ENCODE measurements at regions not wholly inside any gene's neighbourhood (a gene's known extent, or its start where the extent isn't known, plus 50 kb on each side); places are given as distances from the start of the nearest gene placed in this dataset.

- Histone ChIP-seq H3K36me3 (ENCODE audit: low read depth) (no peaks in the 10 kb centered on the region), H3K4me3 (ENCODE audit: severe bottlenecking) (no peak overlapping the region), H3K4me1 (ENCODE audit: insufficient read depth, poor library complexity, severe bottlenecking) (no peaks in the 10 kb centered on the region), H3K27me3 (ENCODE audit: insufficient read depth, poor library complexity, severe bottlenecking) (no peaks in the 10 kb centered on the region), H3K27ac (ENCODE audit: poor library complexity, severe bottlenecking) (no peak overlapping the region), H3K9me3 (ENCODE audit: severe bottlenecking) (no peaks in the 10 kb centered on the region)
- ATAC-seq (ENCODE audit: low read depth) (no peak), DNase-seq (ENCODE audit: low spot score) (no peak)
- TF ChIP-seq CTCF (IDR thresholded peaks at IDR 0.05; ENCODE audit: poor library complexity, severe bottlenecking) = no peak
Observed at GRCh38 chr1:157195521-157196244, 57.5 kb upstream of the ETV3 start.

- DNase-seq (ENCODE audit: low spot score) (no peak), ATAC-seq (ENCODE audit: low read depth) (no peak)
- H3K4me1 ChIP-seq (ENCODE audit: insufficient read depth, poor library complexity, severe bottlenecking) = no peaks in the 10 kb centered on the region
- no peak overlapping the region for H3K4me3 ChIP-seq (ENCODE audit: severe bottlenecking)
- no peak for TF ChIP-seq CTCF (IDR thresholded peaks at IDR 0.05; ENCODE audit: poor library complexity, severe bottlenecking)
- no peaks in the 10 kb centered on the region for H3K9me3 ChIP-seq (ENCODE audit: severe bottlenecking)
- H3K36me3 ChIP-seq (ENCODE audit: low read depth) = no peaks in the 10 kb centered on the region
- H3K27me3 ChIP-seq (ENCODE audit: insufficient read depth, poor library complexity, severe bottlenecking) = no peaks in the 10 kb centered on the region
- H3K27ac ChIP-seq (ENCODE audit: poor library complexity, severe bottlenecking) = no peak overlapping the region
Observed at GRCh38 chr1:157194731-157195520, 56.7 kb upstream of the ETV3 start.

- Histone ChIP-seq H3K4me1 (ENCODE audit: insufficient read depth, poor library complexity, severe bottlenecking) (no peaks in the 10 kb centered on the region), H3K27ac (ENCODE audit: poor library complexity, severe bottlenecking) (no peak overlapping the region), H3K9me3 (ENCODE audit: severe bottlenecking) (no peaks in the 10 kb centered on the region), H3K27me3 (ENCODE audit: insufficient read depth, poor library complexity, severe bottlenecking) (no peaks in the 10 kb centered on the region), H3K36me3 (ENCODE audit: low read depth) (no peaks in the 10 kb centered on the region), H3K4me3 (ENCODE audit: severe bottlenecking) (no peak overlapping the region)
- ATAC-seq (ENCODE audit: low read depth) (peak; percentile 33; the same call in 2 of the 3 replicates), DNase-seq (ENCODE audit: low spot score) (no peak)
- peak; percentile 81 for TF ChIP-seq CTCF (IDR thresholded peaks at IDR 0.05; ENCODE audit: poor library complexity, severe bottlenecking)
Observed at GRCh38 chr1:157193702-157194391, 55.7 kb upstream of the ETV3 start.

GRCh38 chr1:157193219-157193618, 55.0 kb upstream of the ETV3 start:
- H3K36me3 ChIP-seq (ENCODE audit: low read depth) = no peaks in the 10 kb centered on the region
- no peaks in the 10 kb centered on the region for H3K9me3 ChIP-seq (ENCODE audit: severe bottlenecking)
- H3K4me3 ChIP-seq (ENCODE audit: severe bottlenecking) = no peak overlapping the region
- H3K27me3 ChIP-seq (ENCODE audit: insufficient read depth, poor library complexity, severe bottlenecking) = no peaks in the 10 kb centered on the region
- H3K27ac ChIP-seq (ENCODE audit: poor library complexity, severe bottlenecking) = no peak overlapping the region
- ATAC-seq (ENCODE audit: low read depth) (no peak), DNase-seq (ENCODE audit: low spot score) (no peak)
- H3K4me1 ChIP-seq (ENCODE audit: insufficient read depth, poor library complexity, severe bottlenecking) = no peaks in the 10 kb centered on the region
- no peak for TF ChIP-seq CTCF (IDR thresholded peaks at IDR 0.05; ENCODE audit: poor library complexity, severe bottlenecking)

All from RWPE2 (cell line).